ENCODE measurements at regions not wholly inside any gene's neighbourhood (a gene's known extent, or its start where the extent isn't known, plus 50 kb on each side); places are given as distances from the start of the nearest gene placed in this dataset.

- no peak for DNase-seq (ENCODE audit: extremely low spot score)
- ChIA-PET POLR2A (no interaction called here), CTCF (no interaction called here)
- TF ChIP-seq CTCF (IDR thresholded peaks at IDR 0.05; ENCODE audit: control extremely low read depth, extremely low read depth, low read depth, missing control alignments) = no peak
Observed at GRCh38 chr11:82007521-82007920, 726.1 kb downstream of the FAM181B start.

- CTCF ChIA-PET = no interaction called here
- POLR2A ChIA-PET = no interaction called here
- DNase-seq (ENCODE audit: extremely low spot score) = no peak
- TF ChIP-seq CTCF (IDR thresholded peaks at IDR 0.05; ENCODE audit: control extremely low read depth, extremely low read depth, low read depth, missing control alignments) = no peak
Observed at GRCh38 chr11:82004537-82005213, 729.0 kb downstream of the FAM181B start.

GRCh38 chr11:82003671-82004515, 729.8 kb downstream of the FAM181B start:
- POLR2A ChIA-PET = no interaction called here
- no peak for TF ChIP-seq CTCF (IDR thresholded peaks at IDR 0.05; ENCODE audit: control extremely low read depth, extremely low read depth, low read depth, missing control alignments)
- DNase-seq (ENCODE audit: extremely low spot score) = no peak
- CTCF ChIA-PET = no interaction called here

- no peak for DNase-seq (ENCODE audit: extremely low spot score)
- ChIA-PET CTCF (no interaction called here), POLR2A (no interaction called here)
- no peak for TF ChIP-seq CTCF (IDR thresholded peaks at IDR 0.05; ENCODE audit: control extremely low read depth, extremely low read depth, low read depth, missing control alignments)
Observed at GRCh38 chr11:82003024-82003423, 730.6 kb downstream of the FAM181B start.

- POLR2A ChIA-PET = no interaction called here
- DNase-seq (ENCODE audit: extremely low spot score) = no peak
- no peak for TF ChIP-seq CTCF (IDR thresholded peaks at IDR 0.05; ENCODE audit: control extremely low read depth, extremely low read depth, low read depth, missing control alignments)
- CTCF ChIA-PET = no interaction called here
Observed at GRCh38 chr11:81995889-81996288, 737.8 kb downstream of the FAM181B start.

- POLR2A ChIA-PET = no interaction called here
- TF ChIP-seq CTCF (IDR thresholded peaks at IDR 0.05; ENCODE audit: control extremely low read depth, extremely low read depth, low read depth, missing control alignments) = no peak
- DNase-seq (ENCODE audit: extremely low spot score) = no peak
- CTCF ChIA-PET = no interaction called here
Observed at GRCh38 chr11:81993755-81994154, 739.9 kb downstream of the FAM181B start.
